K562 (cell line): ENCODE measurements at regions not wholly inside any gene's neighbourhood (a gene's known extent, or its start where the extent isn't known, plus 50 kb on each side); places are given as distances from the start of the nearest gene placed in this dataset.

Source experiments
- E4F1 ChIP-seq: fragments of 250-450 bp; sonication (Bioruptor Pico); IDR thresholded peaks from 2 replicates; pipeline ENCODE4 v1.5.0; 2021; ENCODE audit warnings: mild to moderate bottlenecking, borderline replicate concordance
- TBP ChIP-seq: optimal IDR thresholded peaks from 2 replicates; pipeline ENCODE3; 2011; ENCODE audit warnings: low read depth, low read length, improper control_type of control experiment
- YY1 ChIP-seq, 3 experiments: IDR thresholded peaks; 2 replicates each; pipeline ENCODE4 v1.6.1; 2011; ENCODE audit warnings: low read length in 2 of 3, mild to moderate bottlenecking in 2 of 3, moderate library complexity in 2 of 3, borderline replicate concordance in 1 of 3, control low read depth in 1 of 3, low read depth in 1 of 3; ENCODE audit not compliant: insufficient read depth in 3 of 3, insufficient replicate concordance in 2 of 3, control insufficient read depth in 1 of 3, insufficient read length in 1 of 3; ENCODE audit errors: extremely low read depth in 1 of 3

- TF ChIP-seq TBP, result no peak
- no peak for TF ChIP-seq YY1 (IDR thresholded peaks at IDR 0.05; ENCODE audit: borderline replicate concordance in 1 of 3, control insufficient read depth in 1 of 3, extremely low read depth in 1 of 3, insufficient read depth in 3 of 3, insufficient read length in 1 of 3, insufficient replicate concordance in 2 of 3, low read depth in 1 of 3, low read length in 2 of 3)
- TF ChIP-seq E4F1 (CRISPR knock-in tag), result no peak
Observed at GRCh38 chr2:167692936-167693335, 554.5 kb downstream of the STK39 start.
